Nephron (organoid): ENCODE measurements at regions not wholly inside any gene's neighbourhood (a gene's known extent, or its start where the extent isn't known, plus 50 kb on each side); places are given as distances from the start of the nearest gene placed in this dataset.
A peak's percentile ranks its signal among the peaks of the same experiment; 100 is the strongest.

Experiments
- H3K27ac Mint-ChIP-seq, 3 experiments: 2 replicates each; pipeline ENCODE4 v1.8.0; 2020; ENCODE audit warnings: mixed read lengths in 3 of 3, mild to moderate bottlenecking in 2 of 3, moderate library complexity in 1 of 3
- H3K27me3 Mint-ChIP-seq: 2 replicates; pipeline ENCODE4 v1.8.0; 2021; ENCODE audit warnings: low read depth, mild to moderate bottlenecking, moderate library complexity, mixed read lengths
- H3K36me3 Mint-ChIP-seq: 2 replicates; pipeline ENCODE4 v1.8.0; 2020; ENCODE audit warnings: low read depth, mixed read lengths
- H3K4me1 Mint-ChIP-seq: 2 replicates; pipeline ENCODE4 v1.8.0; 2020; ENCODE audit warnings: mixed read lengths
- H3K4me3 Mint-ChIP-seq, 3 experiments: 2 replicates each; pipeline ENCODE4 v1.8.0; 2020; ENCODE audit warnings: mild to moderate bottlenecking in 3 of 3, mixed read lengths in 3 of 3, moderate library complexity in 2 of 3
- H3K9me3 Mint-ChIP-seq: 2 replicates; pipeline ENCODE4 v1.8.0; 2020; ENCODE audit warnings: mixed read lengths
- TF ChIP-seq, protein P1 (sequence below), 3 experiments: fragments of 200-600 bp; sonication (generic); IDR thresholded peaks; one replicate each; pipeline ENCODE4 v1.5.0; 2021; ENCODE audit warnings: antibody characterized with exemption in 3 of 3; ENCODE audit not compliant: unreplicated experiment in 3 of 3

DNA sequence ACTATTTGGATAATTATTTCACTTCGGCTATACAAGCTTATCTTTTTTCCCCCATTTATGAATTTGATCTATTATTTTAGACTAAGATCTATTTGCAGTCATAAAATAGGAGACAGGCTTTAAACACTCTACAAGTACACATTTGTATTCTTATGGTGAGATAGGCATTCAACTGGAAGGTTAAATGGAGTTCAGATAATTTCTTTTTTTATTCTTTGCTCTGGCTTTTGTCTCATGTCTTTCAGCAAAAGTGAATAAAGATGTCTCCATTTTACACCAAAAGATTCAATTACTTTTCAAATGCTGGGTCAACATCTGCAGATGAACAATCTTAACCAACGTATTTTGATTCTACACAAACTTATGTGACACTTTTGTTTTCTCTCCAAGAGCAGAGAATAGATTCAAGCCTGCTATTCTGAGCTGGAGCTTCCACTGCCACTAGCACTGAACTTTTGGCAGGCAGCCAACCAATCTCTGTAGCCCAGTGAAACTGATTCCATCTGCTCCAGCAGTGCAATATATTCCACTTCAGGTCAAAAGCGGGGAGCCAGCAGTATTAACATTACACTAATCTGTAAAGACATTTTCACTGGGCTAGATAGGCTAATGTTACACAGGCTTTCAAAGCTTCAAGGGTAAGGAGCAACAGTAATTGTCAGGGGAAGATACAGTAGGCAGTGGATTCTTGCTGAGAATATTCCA, 452.0 kb upstream of the ZNF608 start:
- Mint-ChIP-seq H3K36me3 (no peaks in the 10 kb centered on the region), H3K9me3 (no peaks in the 10 kb centered on the region), H3K4me3 (peak overlapping the region in 2 of 3 experiments; percentile 7 to 22), H3K27ac (peak overlapping the region; percentile 52 to 92 (median 71)), H3K27me3 (no peaks in the 10 kb centered on the region), H3K4me1 (peaks cover 44% of the 10 kb centered on the region)
- TF ChIP-seq, protein P1, sequence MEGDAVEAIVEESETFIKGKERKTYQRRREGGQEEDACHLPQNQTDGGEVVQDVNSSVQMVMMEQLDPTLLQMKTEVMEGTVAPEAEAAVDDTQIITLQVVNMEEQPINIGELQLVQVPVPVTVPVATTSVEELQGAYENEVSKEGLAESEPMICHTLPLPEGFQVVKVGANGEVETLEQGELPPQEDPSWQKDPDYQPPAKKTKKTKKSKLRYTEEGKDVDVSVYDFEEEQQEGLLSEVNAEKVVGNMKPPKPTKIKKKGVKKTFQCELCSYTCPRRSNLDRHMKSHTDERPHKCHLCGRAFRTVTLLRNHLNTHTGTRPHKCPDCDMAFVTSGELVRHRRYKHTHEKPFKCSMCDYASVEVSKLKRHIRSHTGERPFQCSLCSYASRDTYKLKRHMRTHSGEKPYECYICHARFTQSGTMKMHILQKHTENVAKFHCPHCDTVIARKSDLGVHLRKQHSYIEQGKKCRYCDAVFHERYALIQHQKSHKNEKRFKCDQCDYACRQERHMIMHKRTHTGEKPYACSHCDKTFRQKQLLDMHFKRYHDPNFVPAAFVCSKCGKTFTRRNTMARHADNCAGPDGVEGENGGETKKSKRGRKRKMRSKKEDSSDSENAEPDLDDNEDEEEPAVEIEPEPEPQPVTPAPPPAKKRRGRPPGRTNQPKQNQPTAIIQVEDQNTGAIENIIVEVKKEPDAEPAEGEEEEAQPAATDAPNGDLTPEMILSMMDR (IDR thresholded peaks at IDR 0.05; ENCODE audit: unreplicated experiment in 3 of 3), result no peak

DNA sequence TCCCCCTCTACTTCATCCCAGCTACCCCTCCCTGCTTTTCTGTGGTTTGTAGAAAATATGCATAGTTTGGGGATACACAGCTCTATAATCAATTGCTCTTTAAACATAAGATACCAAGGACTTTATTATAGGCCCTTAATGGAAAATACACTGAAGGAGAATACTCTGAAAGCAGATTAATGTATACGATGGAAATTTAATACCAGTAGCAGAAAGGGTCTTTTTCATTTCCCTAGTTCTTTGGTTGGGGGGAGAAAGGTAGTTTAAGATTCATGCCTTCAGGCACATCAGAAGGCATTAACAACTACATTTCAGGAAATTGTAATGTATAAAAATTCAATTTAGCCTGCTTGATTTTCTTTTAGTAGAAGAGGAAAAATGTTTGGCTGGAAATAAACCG, 452.9 kb upstream of the ZNF608 start:
- no peaks in the 10 kb centered on the region for H3K27me3 Mint-ChIP-seq
- TF ChIP-seq, protein P1 (IDR thresholded peaks at IDR 0.05; ENCODE audit: unreplicated experiment in 3 of 3), result no peak
- H3K27ac Mint-ChIP-seq, result peak overlapping the region in 2 of 3 experiments; percentile 9 to 92
- no peaks in the 10 kb centered on the region for H3K9me3 Mint-ChIP-seq
- H3K36me3 Mint-ChIP-seq, result no peaks in the 10 kb centered on the region
- no peak overlapping the region for H3K4me3 Mint-ChIP-seq
- H3K4me1 Mint-ChIP-seq, result peaks cover 44% of the 10 kb centered on the region

DNA sequence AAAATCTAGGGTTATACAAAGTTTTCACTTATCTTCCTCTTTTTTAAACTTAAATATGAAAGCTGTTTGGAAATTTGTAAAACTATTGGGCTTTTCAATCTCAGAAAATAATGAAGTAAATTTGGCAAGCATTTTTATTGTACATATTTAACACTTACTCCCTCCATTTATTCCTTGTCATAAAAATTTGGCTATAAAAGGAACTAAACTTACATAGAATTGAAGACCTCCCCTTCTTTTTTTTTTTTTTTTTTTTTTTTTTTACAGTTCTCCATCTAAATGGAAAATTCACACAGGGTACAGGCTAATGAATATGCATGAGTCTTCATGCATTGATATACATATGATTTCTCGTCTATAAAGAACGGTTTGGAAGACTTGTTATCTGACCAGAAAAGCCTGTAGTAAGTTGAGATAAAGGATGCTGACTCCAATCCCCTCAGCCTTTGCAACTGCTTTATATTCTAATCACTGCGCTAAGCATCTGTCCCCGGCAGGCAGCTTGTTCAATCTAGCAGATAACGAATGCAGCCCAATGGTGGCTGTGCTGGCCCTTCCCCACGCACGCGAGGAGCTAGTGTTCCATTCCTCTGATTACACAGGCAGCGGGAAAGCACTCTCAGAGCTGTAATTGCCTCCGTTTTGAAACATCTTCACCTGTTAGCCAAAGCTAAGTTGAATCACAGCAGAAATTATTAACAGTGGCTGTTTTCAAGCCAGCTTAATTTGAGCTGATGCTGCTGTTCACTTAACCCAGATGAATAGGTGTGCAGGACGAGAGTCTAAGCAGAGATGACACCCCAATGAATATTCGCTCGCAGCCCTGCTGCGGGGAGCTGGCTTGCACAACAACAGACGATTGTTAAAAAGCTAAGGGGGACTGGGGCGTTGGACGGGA, 453.8 kb upstream of the ZNF608 start:
- Mint-ChIP-seq H3K4me1 (peaks cover 44% of the 10 kb centered on the region), H3K9me3 (no peaks in the 10 kb centered on the region), H3K36me3 (no peaks in the 10 kb centered on the region), H3K27ac (peak overlapping the region; percentile 7 to 58 (median 18)), H3K4me3 (peak overlapping the region; percentile 60 to 75 (median 62)), H3K27me3 (no peaks in the 10 kb centered on the region)
- TF ChIP-seq, protein P1 (IDR thresholded peaks at IDR 0.05; ENCODE audit: unreplicated experiment in 3 of 3), result no peak

DNA sequence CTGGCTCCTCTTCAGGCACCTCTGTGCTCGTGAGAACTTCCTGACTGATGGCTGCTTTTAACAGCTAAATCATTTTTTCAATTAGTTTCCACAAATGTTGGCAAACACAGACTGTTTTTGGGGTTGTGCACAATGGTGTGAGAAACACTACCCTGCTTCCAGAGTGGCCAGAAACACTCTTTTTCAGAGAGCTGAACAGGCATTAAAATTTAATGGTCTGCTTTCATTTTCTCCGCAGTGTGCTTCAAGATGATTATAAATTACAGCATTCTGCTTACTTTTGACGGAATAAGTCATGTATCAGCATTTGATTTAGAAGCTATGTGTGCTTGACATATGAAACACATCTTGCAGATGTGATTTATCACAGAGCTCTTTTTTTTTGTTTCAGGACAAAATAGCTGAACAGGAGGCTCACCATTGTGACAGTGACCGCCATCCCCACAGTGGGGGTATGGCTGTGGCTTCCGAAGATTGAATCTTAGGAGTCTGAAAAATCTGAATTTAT, 454.5 kb upstream of the ZNF608 start:
- peaks cover 2% of the 10 kb centered on the region for H3K9me3 Mint-ChIP-seq
- H3K4me3 Mint-ChIP-seq, result peak overlapping the region; percentile 60 to 75 (median 62)
- H3K36me3 Mint-ChIP-seq, result no peaks in the 10 kb centered on the region
- H3K4me1 Mint-ChIP-seq, result peaks cover 42% of the 10 kb centered on the region
- TF ChIP-seq, protein P1 (IDR thresholded peaks at IDR 0.05; ENCODE audit: unreplicated experiment in 3 of 3), result no peak
- H3K27me3 Mint-ChIP-seq, result no peaks in the 10 kb centered on the region
- peak overlapping the region in 1 of 3 experiments; percentile 58 for H3K27ac Mint-ChIP-seq

DNA sequence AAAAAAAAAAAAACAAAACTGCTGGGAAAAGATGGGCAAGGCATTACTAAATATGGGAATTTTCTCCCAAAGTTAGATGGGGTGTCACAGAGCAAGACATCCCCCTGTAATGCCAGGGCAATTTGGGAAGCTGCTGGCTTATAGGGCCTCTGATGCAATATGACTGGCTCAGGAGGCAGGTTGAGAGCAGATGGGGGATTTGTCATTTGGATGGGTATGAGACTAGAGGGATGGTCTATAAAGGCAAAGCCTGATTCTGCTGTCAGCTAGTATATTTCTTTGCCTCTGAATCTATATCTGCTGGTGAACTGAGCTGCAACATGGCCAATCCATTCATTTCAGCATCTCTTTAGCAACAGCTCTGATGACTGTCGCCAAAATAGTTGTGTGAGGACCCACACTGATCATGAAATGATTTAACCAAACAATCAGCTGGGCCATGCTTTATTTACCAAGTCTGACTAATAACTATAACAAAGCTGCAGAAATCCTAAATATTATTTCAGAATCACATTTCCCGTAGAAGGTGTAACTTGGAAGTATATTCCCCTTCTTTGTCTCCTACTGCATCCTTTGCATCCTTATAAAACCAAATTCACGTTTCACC, 455.1 kb upstream of the ZNF608 start:
- no peaks in the 10 kb centered on the region for H3K36me3 Mint-ChIP-seq
- H3K9me3 Mint-ChIP-seq, result peaks cover 2% of the 10 kb centered on the region
- H3K27me3 Mint-ChIP-seq, result no peaks in the 10 kb centered on the region
- H3K27ac Mint-ChIP-seq, result peak overlapping the region in 1 of 3 experiments; percentile 44
- TF ChIP-seq, protein P1 (IDR thresholded peaks at IDR 0.05; ENCODE audit: unreplicated experiment in 3 of 3), result no peak
- peaks cover 36% of the 10 kb centered on the region for H3K4me1 Mint-ChIP-seq
- H3K4me3 Mint-ChIP-seq, result peak overlapping the region in 1 of 3 experiments; percentile 24
